K562 (cell line): ENCODE measurements at regions not wholly inside any gene's neighbourhood (a gene's known extent, or its start where the extent isn't known, plus 50 kb on each side); places are given as distances from the start of the nearest gene placed in this dataset.

Source experiments
- ATAC-seq: fragments of 200-7000 bp; cut with Tn5 transposase; 3 replicates; pipeline ENCODE4 v1.9.1; 2020; ENCODE audit warnings: moderate library complexity
- BruUV-seq: library from RNA; stranded (reverse); fragments of 400-500 nt; replicated peaks from 2 replicates; lab custom pipeline; 2021; lab: Mats Ljungman, UMichigan
- CTCF ChIA-PET: fragments of 300-600 bp; formaldehyde crosslinking; extraction: SDS; loops from one replicate; lab custom pipeline; 2021; ENCODE audit warnings: low intra/inter-chr PET ratio; lab: Yijun Ruan, JAX
- POLR2A ChIA-PET: fragments of 300-600, 350-650 bp; sonication (Branson Sonifier 250); formaldehyde crosslinking; extraction: SDS; loops from one replicate; lab custom pipeline; 2021; ENCODE audit warnings: antibody characterized with exemption, inconsistent platforms; lab: Yijun Ruan, JAX
- DNase-seq, 4 experiments: peaks; one replicate each; pipeline versions ENCODE4 v3.0.0 to v3.0.0-alpha.2; 2011 to 2018; ENCODE audit warnings: low spot score in 3 of 4, mixed read lengths in 3 of 4; ENCODE audit errors: extremely low read depth in 1 of 4
- FAIRE-seq: peaks from 2 replicates; lab custom pipeline; 2011; peaks lifted over from hg19 to GRCh38; lab: Jason Lieb, UNC
- H2AFZ ChIP-seq: 2 replicates; pipeline ENCODE4 v1.6.0; 2011; ENCODE audit warnings: low read depth, low read length, control low read depth, inconsistent platforms
- H3K27ac ChIP-seq: fragments of 200-600 bp; 3 replicates; pipeline ENCODE4 v1.8.0; 2011; ENCODE audit warnings: low read depth, mild to moderate bottlenecking, control low read depth, inconsistent platforms, low read length, moderate library complexity, mixed read lengths; ENCODE audit errors: extremely low read depth
- H3K27me3 ChIP-seq, 2 experiments: fragments of 300-600 bp in 1 of 2; 2 replicates in 1 of 2; 3 replicates in 1 of 2; pipeline versions ENCODE4 v1.6.0 to v1.8.0; 2011; ENCODE audit warnings: inconsistent platforms in 2 of 2, low read length in 2 of 2, mild to moderate bottlenecking in 1 of 2, mixed read lengths in 1 of 2, moderate library complexity in 1 of 2; ENCODE audit not compliant: control insufficient read depth in 2 of 2, insufficient read depth in 2 of 2
- H3K36me3 ChIP-seq: fragments of 300-600 bp; 3 replicates; pipeline ENCODE4 v1.8.0; 2011; ENCODE audit warnings: mild to moderate bottlenecking, low read length, inconsistent platforms; ENCODE audit not compliant: control insufficient read depth, insufficient read depth
- H3K4me1 ChIP-seq, 2 experiments: fragments of 200-600 bp in 1 of 2; replicated peaks in 1 of 2; 2 replicates in 1 of 2; 3 replicates in 1 of 2; pipeline versions ENCODE4 v1.5.1 to v1.8.0; 2011; ENCODE audit warnings: inconsistent platforms in 2 of 2, low read length in 2 of 2, mild to moderate bottlenecking in 1 of 2, mixed read lengths in 1 of 2, moderate library complexity in 1 of 2; ENCODE audit not compliant: control insufficient read depth in 2 of 2, insufficient read depth in 2 of 2
- H3K4me2 ChIP-seq: 2 replicates; pipeline ENCODE4 v1.6.1; 2011; ENCODE audit warnings: low read length, control low read depth, inconsistent platforms, mixed read lengths; ENCODE audit not compliant: insufficient read depth
- H3K4me3 ChIP-seq: fragments of 200-600 bp; sonication (generic), shearing (Covaris generic); 2 replicates; pipeline ENCODE4 v1.5.1; 2016; ENCODE audit warnings: control low read depth, inconsistent platforms
- H3K79me2 ChIP-seq: fragments of 200-600 bp; 3 replicates; pipeline ENCODE4 v1.8.0; 2011; ENCODE audit warnings: low read length, inconsistent platforms; ENCODE audit not compliant: control insufficient read depth, insufficient read depth
- H3K9ac ChIP-seq, 2 experiments: 2 replicates each; pipeline versions ENCODE4 v1.6.0 to v1.6.1; 2011; ENCODE audit warnings: low read depth in 2 of 2, low read length in 2 of 2, control low read depth in 1 of 2, inconsistent platforms in 1 of 2, mild to moderate bottlenecking in 1 of 2, mixed read lengths in 1 of 2; ENCODE audit not compliant: insufficient read depth in 1 of 2
- H3K9me1 ChIP-seq: one replicate; pipeline ENCODE4 v1.6.0; 2011; ENCODE audit warnings: inconsistent platforms, mild to moderate bottlenecking, low read length, moderate library complexity; ENCODE audit not compliant: control insufficient read depth, insufficient read depth
- H3K9me3 ChIP-seq: replicated peaks from 2 replicates; pipeline ENCODE4 v1.5.1; 2011; ENCODE audit warnings: low read depth, low read length, inconsistent platforms; ENCODE audit not compliant: control insufficient read depth, insufficient read depth
- H4K20me1 ChIP-seq: replicated peaks from 2 replicates; pipeline ENCODE4 v1.6.1; 2011; ENCODE audit warnings: low read length, inconsistent platforms, mixed read lengths; ENCODE audit not compliant: control insufficient read depth, insufficient read depth
- BCL6 ChIP-seq: fragments of 250-450 bp; sonication (Bioruptor Pico); IDR thresholded peaks from 2 replicates; pipeline ENCODE4 v1.4.0; 2020
- FOS ChIP-seq: IDR thresholded peaks from 3 replicates; pipeline ENCODE4 v1.6.1; 2011; ENCODE audit not compliant: insufficient read length; ENCODE audit errors: extremely low read depth
- GABPA ChIP-seq: fragments of 200-800 bp; sonication (Bioruptor generic); conservative IDR thresholded peaks from 2 replicates; pipeline ENCODE4 v1.6.1; 2016; ENCODE audit warnings: low read depth, missing genetic modification characterization, missing compliant biosample characterization
- GTF2B ChIP-seq: IDR thresholded peaks from 2 replicates; pipeline ENCODE4 v1.6.1; 2011; ENCODE audit not compliant: insufficient read length; ENCODE audit errors: extremely low read depth
- PTBP1 ChIP-seq: fragments of 200-400 bp; formaldehyde crosslinking; IDR thresholded peaks from 2 replicates; pipeline ENCODE4 v1.6.1; 2017; ENCODE audit warnings: low read depth, low read length
- RFX5 ChIP-seq: IDR thresholded peaks from 2 replicates; pipeline ENCODE4 v1.6.1; 2011; ENCODE audit warnings: low read depth, mild to moderate bottlenecking, improper control_type of control experiment, low read length
- STAT5A ChIP-seq: IDR thresholded peaks from 2 replicates; pipeline ENCODE4 v1.6.1; 2012; ENCODE audit warnings: low read length, inconsistent platforms, borderline replicate concordance
- TAF15 ChIP-seq: fragments of 200-400 bp; formaldehyde crosslinking; IDR thresholded peaks from 2 replicates; pipeline ENCODE4 v1.6.1; 2017; ENCODE audit warnings: mild to moderate bottlenecking, low read depth, low read length, moderate library complexity
- USF2 ChIP-seq: sonication (generic); formaldehyde crosslinking; IDR thresholded peaks from 2 replicates; pipeline ENCODE4 v1.5.0; 2020; ENCODE audit warnings: missing genetic modification reagents
- WHSC1 ChIP-seq: IDR thresholded peaks from one replicate; pipeline ENCODE4 v1.6.1; 2012; ENCODE audit warnings: low read length, control low read depth, inconsistent platforms
- ZNF174 ChIP-seq: fragments of 250-450 bp; sonication (Bioruptor Pico); IDR thresholded peaks from 2 replicates; pipeline ENCODE4 v1.4.0; 2020; ENCODE audit warnings: mild to moderate bottlenecking
- ZNF584 ChIP-seq: fragments of 200-800 bp; sonication (Bioruptor generic); IDR thresholded peaks from 2 replicates; pipeline ENCODE4 v1.6.1; 2016; ENCODE audit warnings: low read depth, mild to moderate bottlenecking, missing genetic modification characterization, missing compliant biosample characterization
- WGBS: fragments of 100-300 bp; shearing (Covaris generic); methylation state at CpG from one replicate; pipeline ENCODE4 v1.1.6; 2016; ENCODE audit warnings: low coverage, mixed read lengths; ENCODE audit not compliant: insufficient coverage; ENCODE audit errors: missing lambda C conversion rate; 5-methylcytosine and 5-hydroxymethylcytosine counted together
- in situ Hi-C: fragments of 300-500 bp; cut with MboI; formaldehyde crosslinking; loops from 4 replicates; pipeline ENCODE4 v1.15.0; 2018; ENCODE audit warnings: inconsistent platforms, mixed read lengths
- intact Hi-C: fragments of 100-400 bp; cut with micrococcal nuclease; formaldehyde crosslinking; loops from 2 replicates; pipeline ENCODE4 v1.14.2; 2022

- H3K79me2 ChIP-seq: no peaks in the 10 kb centered on the region
- no peaks in the 10 kb centered on the region for H3K36me3 ChIP-seq
- POLR2A ChIA-PET: interaction anchor here (1.4 kb wide), 1 partner anchor 9 kb away, joined by 6 read pairs; no protein-coding TSS in a partner anchor
- H3K9ac ChIP-seq: no peak overlapping the region
- H3K9me1 ChIP-seq: no peaks in the 10 kb centered on the region
- no peak overlapping the region for H2AFZ ChIP-seq
- no peak overlapping the region for H3K4me2 ChIP-seq
- no peaks in the 10 kb centered on the region for H3K4me1 ChIP-seq
- H3K4me3 ChIP-seq: no peak overlapping the region
- peaks cover 3 to 4% of the 10 kb centered on the region in 2 experiments for H3K27me3 ChIP-seq
- no peaks in the 10 kb centered on the region for H3K9me3 ChIP-seq
- no peak overlapping the region for H3K27ac ChIP-seq
- intact Hi-C loops: no loop called here
- in situ Hi-C loops: no loop called here
- no peaks in the 10 kb centered on the region for H4K20me1 ChIP-seq
- no peak for DNase-seq
- under 1% methylated on average over 10 of the region's 10 CpGs for WGBS
- FAIRE-seq: no peak
- BruUV-seq: no TSS peak
- CTCF ChIA-PET: interaction anchor here (1.4 kb wide), 1 partner anchor 10 kb away, joined by 5 read pairs; no protein-coding TSS in a partner anchor
- ATAC-seq: peak; percentile 36; the same call in 1 of the 3 replicates
- TF ChIP-seq PTBP1: no peak
- TF ChIP-seq USF2 (CRISPR knock-in tag): peak; percentile 55; the same call in 1 of the 2 replicates
- no peak for TF ChIP-seq WHSC1
These were observed 195.8 kb downstream of the MTX2 start for GRCh38 chr2:176464886-176465564.

GRCh38 chr2:176466918-176467452, 197.7 kb downstream of the MTX2 start:
- no TSS peak for BruUV-seq
- no peaks in the 10 kb centered on the region for H3K4me1 ChIP-seq
- H3K27me3 ChIP-seq: peaks cover 3 to 5% of the 10 kb centered on the region in 2 experiments; a peak in 4 of 5 replicates
- H3K36me3 ChIP-seq: no peaks in the 10 kb centered on the region
- H4K20me1 ChIP-seq: no peaks in the 10 kb centered on the region
- no peak for ATAC-seq
- H3K79me2 ChIP-seq: no peaks in the 10 kb centered on the region
- FAIRE-seq: peak; percentile 46
- no peak overlapping the region for H3K4me2 ChIP-seq
- no peaks in the 10 kb centered on the region for H3K9me3 ChIP-seq
- POLR2A ChIA-PET: no interaction called here
- no peak overlapping the region for H3K4me3 ChIP-seq
- CTCF ChIA-PET: no interaction called here
- no peak overlapping the region for H2AFZ ChIP-seq
- H3K9ac ChIP-seq: no peak overlapping the region
- DNase-seq: no peak
- WGBS: 0% methylated on average over 5 of the region's 5 CpGs
- TF ChIP-seq TAF15 (no peak), ZNF174 (CRISPR knock-in tag) (no peak), GTF2B (no peak), STAT5A (no peak), GABPA (no peak), FOS (no peak), BCL6 (CRISPR knock-in tag) (no peak), RFX5 (no peak), ZNF584 (CRISPR knock-in tag) (no peak)
- no peak overlapping the region for H3K27ac ChIP-seq
- H3K9me1 ChIP-seq: no peaks in the 10 kb centered on the region
- intact Hi-C loops: no loop called here
- in situ Hi-C loops: no loop called here
